ENCODE measurements at regions not wholly inside any gene's neighbourhood (a gene's known extent, or its start where the extent isn't known, plus 50 kb on each side); places are given as distances from the start of the nearest gene placed in this dataset.
A peak's percentile ranks its signal among the peaks of the same experiment; 100 is the strongest.

GRCh38 chr5:77948476-77948875 is 172.3 kb upstream of the TBCA start:
- no peak for DNase-seq (ENCODE audit: low spot score)

GRCh38 chr5:77947041-77947428 is 170.9 kb upstream of the TBCA start:
- DNase-seq (ENCODE audit: low spot score): no peak

GRCh38 chr5:77946381-77947040 is 170.4 kb upstream of the TBCA start:
- no peak for DNase-seq (ENCODE audit: low spot score)

- DNase-seq (ENCODE audit: low spot score): no peak
Observed at GRCh38 chr5:77945874-77946273, 169.7 kb upstream of the TBCA start.

GRCh38 chr5:77944757-77945340 is 168.7 kb upstream of the TBCA start:
- DNase-seq (ENCODE audit: low spot score): no peak

GRCh38 chr5:77943851-77944250 is 167.7 kb upstream of the TBCA start:
- DNase-seq (ENCODE audit: low spot score): no peak

GRCh38 chr5:77942578-77943239 is 166.6 kb upstream of the TBCA start:
- no peak for DNase-seq (ENCODE audit: low spot score)

GRCh38 chr5:77937015-77937908 is 161.1 kb upstream of the TBCA start:
- no peak for DNase-seq (ENCODE audit: low spot score)

- DNase-seq (ENCODE audit: low spot score): no peak
Observed at GRCh38 chr5:77936365-77936693, 160.2 kb upstream of the TBCA start.

- peak; percentile 3 for DNase-seq (ENCODE audit: low spot score)
Observed at GRCh38 chr5:77935506-77936364, 159.6 kb upstream of the TBCA start.

- DNase-seq (ENCODE audit: low spot score): no peak
Observed at GRCh38 chr5:77928776-77929300, 152.7 kb upstream of the TBCA start.

- DNase-seq (ENCODE audit: low spot score): no peak
Observed at GRCh38 chr5:77926337-77926736, 150.2 kb upstream of the TBCA start.

GRCh38 chr5:77925503-77925902 is 149.4 kb upstream of the TBCA start:
- no peak for DNase-seq (ENCODE audit: low spot score)

GRCh38 chr5:77924081-77924480 is 147.9 kb upstream of the TBCA start:
- DNase-seq (ENCODE audit: low spot score): no peak

GRCh38 chr5:77923666-77924065 is 147.5 kb upstream of the TBCA start:
- no peak for DNase-seq (ENCODE audit: low spot score)

- DNase-seq (ENCODE audit: low spot score): no peak
Observed at GRCh38 chr5:77921094-77921768, 145.1 kb upstream of the TBCA start.

- no peak for DNase-seq (ENCODE audit: low spot score)
Observed at GRCh38 chr5:77920359-77921058, 144.4 kb upstream of the TBCA start.

- no peak for DNase-seq (ENCODE audit: low spot score)
Observed at GRCh38 chr5:77915346-77915745, 139.2 kb upstream of the TBCA start.

- no peak for DNase-seq (ENCODE audit: low spot score)
Observed at GRCh38 chr5:77912721-77913120, 136.6 kb upstream of the TBCA start.

GRCh38 chr5:77910602-77911188 is 134.6 kb upstream of the TBCA start:
- DNase-seq (ENCODE audit: low spot score): no peak

Data from RKO (cell line).